GM19023 (cell line): ENCODE measurements at regions not wholly inside any gene's neighbourhood (a gene's known extent, or its start where the extent isn't known, plus 50 kb on each side); places are given as distances from the start of the nearest gene placed in this dataset.

Experiments used
- ATAC-seq: cut with Tn5 transposase; IDR thresholded peaks from one replicate; pipeline ENCODE4 v1.9.1; 2021; ENCODE audit warnings: mild to moderate bottlenecking, moderate library complexity; ENCODE audit not compliant: unreplicated experiment

DNA sequence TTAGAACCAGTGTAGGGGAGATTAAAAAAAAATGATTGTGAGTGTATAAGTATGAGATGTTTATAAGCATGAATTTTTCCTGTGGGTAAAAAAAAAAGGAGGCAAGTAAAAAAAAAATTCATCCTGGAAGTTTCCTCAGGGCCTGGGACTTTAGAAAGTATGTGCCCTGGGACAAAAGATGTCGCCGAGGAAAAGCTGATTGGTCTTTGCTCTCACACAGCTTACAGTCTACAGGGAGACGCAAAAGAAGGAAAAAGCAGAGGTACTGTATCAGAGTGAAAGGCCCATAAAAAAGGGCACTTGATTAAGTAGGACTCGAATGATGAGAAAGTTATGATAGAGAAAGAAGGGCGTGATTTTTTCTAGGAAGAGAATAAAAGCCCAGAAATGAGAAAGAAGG lies 501.4 kb upstream of the MEF2C start:
- ATAC-seq, result no peak

GRCh38 chr5:89380635-89381034 lies 497.7 kb upstream of the MEF2C start:
- ATAC-seq, result no peak

GRCh38 chr5:89377767-89378455 lies 494.9 kb upstream of the MEF2C start:
- ATAC-seq, result no peak

DNA sequence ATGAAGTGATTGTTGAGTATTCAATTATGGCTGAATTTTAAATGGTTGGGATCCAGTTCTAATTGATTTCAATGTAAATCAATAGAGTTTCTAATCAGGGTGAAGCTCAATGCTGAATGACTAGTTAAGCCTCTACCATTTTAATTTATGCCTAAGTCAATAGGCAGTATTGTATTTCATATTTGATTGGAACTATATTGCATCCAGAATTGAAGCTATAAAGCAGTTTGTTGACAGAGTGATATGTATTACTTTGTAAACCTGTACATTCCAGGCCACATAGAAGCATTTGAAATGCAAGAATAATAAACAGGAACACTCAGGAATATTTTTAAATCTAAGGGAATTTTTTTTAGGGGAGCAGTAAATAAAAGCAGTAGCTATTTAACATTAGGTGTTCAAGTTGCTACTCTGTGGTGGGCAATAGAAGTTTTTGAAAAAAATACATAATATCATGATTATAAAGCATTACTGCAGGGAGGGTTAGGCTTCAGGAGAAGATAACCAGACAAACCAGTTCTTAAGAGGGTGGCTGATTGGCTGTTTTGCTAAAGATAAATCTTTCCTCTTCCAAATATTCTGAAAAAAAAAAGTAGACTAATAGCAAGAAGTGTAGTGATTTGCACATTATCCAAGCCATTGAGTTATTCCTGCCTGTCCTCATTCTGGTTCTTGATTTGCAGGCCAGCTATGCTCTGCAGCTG lies 492.0 kb upstream of the MEF2C start:
- ATAC-seq, result no peak

DNA sequence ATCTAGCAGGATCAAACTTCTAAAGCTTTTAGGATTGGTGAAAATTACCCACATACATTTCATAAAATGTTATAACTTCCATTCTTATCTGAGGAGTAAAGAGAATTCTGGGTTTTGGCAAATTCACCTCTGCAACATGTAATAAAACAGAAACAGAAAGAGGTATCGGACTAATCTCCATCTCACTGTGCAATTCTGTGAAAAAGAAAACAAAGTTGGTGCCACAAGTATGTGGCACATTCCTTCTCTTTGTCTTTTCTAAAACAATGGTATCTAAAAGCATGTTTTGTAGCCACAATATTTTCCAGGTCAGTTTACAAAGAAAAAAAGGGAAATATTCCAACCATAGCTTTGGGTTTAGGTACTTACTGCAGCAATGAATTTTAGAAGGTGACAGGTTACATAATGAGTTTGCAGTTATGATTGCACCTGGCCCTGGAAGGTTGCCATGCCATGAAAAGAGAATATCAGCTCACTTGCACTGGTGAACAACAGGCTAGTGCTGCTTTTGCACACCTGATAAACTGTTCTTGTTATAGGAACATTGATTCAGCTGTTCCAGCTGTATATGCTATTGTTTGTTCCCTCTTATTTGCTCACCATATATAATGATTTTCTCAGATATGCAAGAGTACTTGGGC lies 491.3 kb upstream of the MEF2C start:
- no peak for ATAC-seq

DNA sequence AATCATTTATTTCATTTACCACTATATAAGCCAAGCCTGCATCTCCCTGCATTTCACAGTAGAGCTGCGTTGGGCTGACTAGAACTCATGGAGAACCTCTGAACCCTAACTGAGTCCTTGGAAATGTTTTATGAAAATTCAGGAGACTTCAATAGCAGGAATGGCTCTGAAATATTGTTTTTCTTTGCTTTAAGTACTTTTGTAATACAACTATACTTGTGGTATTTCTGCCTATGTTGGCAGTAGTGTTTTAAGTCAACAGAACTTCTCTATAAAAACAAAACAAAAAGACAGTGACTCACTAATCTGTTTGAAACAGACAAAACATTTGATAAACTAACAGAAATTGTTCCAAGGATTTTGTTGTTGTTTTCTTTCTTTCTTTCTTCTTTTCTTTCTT lies 489.2 kb upstream of the MEF2C start:
- no peak for ATAC-seq

DNA sequence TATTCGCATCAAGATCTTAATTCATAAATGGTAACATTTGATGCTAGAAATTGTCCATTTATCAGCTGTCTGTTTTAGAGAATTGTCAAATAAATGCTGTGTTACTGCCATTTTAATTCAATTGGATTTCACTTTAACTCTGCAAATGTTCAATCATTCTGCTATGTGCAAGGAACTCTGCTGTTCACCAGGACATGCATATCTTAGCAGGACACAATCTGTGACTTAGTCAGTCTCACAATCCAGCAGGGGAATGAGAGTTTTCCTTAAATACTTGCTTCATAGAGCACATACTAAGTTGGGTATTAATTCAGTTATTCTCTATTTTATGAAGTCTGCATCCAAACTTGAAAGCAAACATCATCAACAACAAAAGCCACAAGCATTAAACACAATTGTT lies 488.7 kb upstream of the MEF2C start:
- no peak for ATAC-seq

- no peak for ATAC-seq
Measured at GRCh38 chr5:89359046-89359445, 476.1 kb upstream of the MEF2C start.

DNA sequence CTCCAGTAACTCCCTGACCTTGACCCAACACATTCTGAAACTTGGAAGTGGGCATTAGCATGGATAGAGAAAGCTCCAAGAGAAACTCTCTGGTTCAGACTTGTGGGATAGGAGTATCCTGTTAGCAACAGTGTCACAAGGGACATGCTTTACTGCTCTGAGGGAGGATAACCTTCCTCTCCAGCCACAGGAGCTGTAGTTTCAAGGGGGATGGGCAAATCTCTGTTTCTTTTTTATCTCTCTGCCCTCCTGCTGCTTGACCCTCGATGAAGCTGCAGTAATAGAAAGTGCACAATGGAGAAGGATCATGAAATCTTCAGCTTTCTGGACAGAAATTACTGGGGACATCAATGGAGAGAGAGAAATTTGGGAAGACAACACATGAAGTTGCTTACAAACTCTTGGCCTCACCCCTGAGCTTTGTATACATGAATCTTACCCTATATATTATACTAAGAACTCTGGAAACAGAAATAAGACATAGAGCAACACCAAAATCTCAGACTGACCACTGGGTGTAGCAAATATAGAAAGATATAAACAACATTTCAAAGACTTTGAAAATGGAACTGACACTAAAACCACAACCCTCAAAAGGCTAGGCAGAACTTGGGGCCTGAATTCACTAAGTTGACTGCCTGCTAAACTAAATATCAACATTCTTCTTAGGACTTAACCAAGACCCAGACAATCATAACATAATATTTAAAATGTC lies 471.0 kb upstream of the MEF2C start:
- peak; percentile 52 for ATAC-seq

DNA sequence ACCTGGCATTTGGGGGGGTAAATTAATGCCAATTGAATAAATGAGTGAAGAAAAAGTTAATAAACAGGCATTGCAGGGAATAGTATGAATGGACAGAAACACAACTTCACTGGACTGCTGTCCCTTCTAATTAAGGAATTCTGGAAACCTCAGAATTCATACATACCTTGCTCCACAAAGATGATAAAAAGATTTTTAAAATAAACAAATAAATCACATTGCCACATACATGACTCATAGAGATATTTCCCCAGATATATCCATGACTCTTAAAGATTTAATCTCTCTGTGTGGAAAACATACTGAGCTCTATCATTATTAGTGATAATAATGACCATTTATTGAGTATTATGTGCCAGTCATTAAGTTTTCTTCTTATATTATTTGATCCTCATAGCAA lies 469.0 kb upstream of the MEF2C start:
- ATAC-seq, result no peak

DNA sequence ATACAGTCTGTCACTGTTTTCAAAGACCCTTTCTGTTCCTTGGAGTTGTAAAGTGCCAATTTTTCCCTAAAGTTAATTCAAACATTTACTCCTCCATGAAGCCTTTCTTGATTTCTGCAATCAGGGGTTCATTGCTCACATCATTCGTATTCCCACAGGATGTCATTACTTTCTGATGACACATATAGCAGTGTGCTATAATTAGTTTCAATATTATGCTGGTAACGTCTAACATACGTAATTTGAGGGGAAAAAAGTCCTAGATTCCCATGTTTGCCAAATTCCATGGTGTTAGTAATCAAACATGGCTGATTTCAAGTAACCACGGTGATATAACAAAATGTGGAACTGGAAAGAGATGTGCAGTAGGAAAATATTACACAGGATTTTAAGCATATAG lies 468.2 kb upstream of the MEF2C start:
- no peak for ATAC-seq

DNA sequence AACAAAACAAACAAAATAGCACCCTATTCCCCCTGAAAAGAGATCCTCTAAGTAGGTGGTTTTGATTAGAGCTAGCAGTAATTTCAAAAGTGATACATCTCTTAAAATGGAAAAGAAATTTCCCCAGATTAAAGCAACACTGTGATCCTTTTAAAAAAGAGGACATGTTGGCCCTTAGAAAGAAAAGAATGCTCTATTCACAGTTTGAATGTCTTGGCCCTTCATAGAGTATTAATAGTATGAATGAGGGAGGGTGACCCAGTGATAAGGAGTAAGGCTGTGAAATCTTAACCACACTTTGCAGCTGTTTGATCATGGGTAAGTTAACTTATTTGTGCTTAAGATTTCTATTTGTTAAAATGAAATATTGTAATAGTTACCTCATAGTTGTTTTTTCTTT lies 467.7 kb upstream of the MEF2C start:
- ATAC-seq, result no peak

GRCh38 chr5:89349246-89349980 lies 466.4 kb upstream of the MEF2C start:
- ATAC-seq, result no peak

- ATAC-seq, result no peak
Measured at GRCh38 chr5:89346573-89346972, 463.6 kb upstream of the MEF2C start.

GRCh38 chr5:89343666-89344065 lies 460.7 kb upstream of the MEF2C start:
- ATAC-seq, result peak; percentile 94

GRCh38 chr5:89342106-89342876 lies 459.3 kb upstream of the MEF2C start:
- ATAC-seq, result peak; percentile 21

- ATAC-seq, result no peak
Measured at GRCh38 chr5:89338935-89339334, 456.0 kb upstream of the MEF2C start.

GRCh38 chr5:89336111-89336510 lies 453.1 kb upstream of the MEF2C start:
- no peak for ATAC-seq

GRCh38 chr5:89330140-89330539 lies 447.2 kb upstream of the MEF2C start:
- ATAC-seq, result no peak

- ATAC-seq, result no peak
Measured at GRCh38 chr5:89327608-89328007, 444.6 kb upstream of the MEF2C start.
